ENCODE measurements at regions not wholly inside any gene's neighbourhood (a gene's known extent, or its start where the extent isn't known, plus 50 kb on each side); places are given as distances from the start of the nearest gene placed in this dataset.

DNA sequence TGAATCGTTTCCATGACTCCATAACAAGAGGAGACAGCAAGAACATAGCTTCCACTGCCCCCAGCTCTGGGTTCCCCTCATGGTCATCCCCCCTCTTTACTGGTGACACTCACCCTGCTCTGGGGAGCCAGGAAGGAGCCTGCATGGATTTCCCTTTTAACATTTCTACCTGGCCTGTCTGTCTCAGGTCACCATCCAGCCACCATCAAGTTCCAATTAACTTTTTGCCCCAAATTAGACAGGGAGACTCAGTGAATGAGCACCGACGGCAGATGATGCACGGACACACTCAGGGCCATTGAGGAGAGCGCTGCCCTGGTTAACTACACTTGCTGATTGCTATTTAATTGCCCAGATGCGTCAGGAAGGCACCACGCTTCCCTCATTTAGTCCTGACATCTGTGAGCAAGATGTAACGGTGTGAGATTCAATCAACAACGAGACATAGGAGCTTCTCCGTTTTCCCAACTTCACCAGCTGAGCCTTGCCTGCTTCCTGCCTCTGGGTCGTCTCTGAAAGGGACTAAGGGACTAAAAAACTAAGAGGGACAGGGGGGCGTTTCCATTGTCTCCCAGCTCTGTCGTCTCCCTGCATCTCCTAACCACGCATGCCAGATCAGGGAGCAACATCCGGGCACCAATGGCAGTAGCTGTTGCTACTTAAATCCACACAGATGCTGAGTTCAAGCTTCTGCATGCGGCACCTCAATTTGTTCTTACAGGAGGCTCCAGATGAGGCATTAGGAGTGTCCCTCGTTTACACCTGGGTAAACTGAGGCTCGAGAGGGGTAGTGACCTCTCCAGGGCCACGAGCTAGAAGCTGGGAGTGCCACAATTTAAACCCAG, 426.7 kb downstream of the NPHP4 start:
- no peak for DNase-seq (ENCODE audit: low read depth, low spot score)

DNA sequence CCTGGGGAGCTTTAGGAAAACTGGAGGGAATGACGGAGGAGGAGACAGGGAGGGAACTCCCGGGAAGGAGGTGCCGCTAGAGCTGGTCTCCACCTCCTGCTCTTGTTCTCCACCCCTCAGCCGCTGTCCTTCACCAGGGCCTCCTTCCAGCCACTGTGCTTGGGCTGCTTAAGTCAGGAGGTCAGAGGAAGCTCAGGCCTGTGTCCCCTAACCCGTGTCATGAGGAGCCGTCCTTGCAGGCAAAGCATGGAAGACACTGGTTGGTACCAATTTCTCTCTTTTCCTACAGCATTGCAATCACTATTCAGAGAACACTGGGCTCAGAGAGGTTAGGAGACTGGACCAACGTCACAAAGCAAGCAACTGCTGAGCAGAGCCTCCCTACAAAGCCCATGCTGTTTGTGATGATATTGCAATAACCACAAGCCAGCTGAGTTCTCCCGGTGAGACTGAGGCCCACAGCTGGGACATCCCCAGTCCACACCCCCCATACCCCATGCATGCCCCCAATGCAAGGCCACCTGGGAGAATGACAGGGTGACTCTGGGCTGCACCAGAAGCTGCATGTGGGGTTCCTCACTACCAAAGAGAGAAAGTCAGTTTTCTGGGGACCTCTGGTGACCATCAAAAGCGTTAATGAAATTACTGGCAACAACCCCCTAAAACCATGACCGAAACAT, 427.5 kb downstream of the NPHP4 start:
- DNase-seq (ENCODE audit: low read depth, low spot score) = no peak
- in situ Hi-C loops (cut with HindIII; ENCODE audit: low pct_unique_long_range_greater_than_20kb, low sequenced_read_pairs) = no loop called here

More for the DNA sequence above, 426.7 kb downstream of the NPHP4 start:
- in situ Hi-C loops (cut with HindIII; ENCODE audit: low pct_unique_long_range_greater_than_20kb, low sequenced_read_pairs) = no loop called here

DNA sequence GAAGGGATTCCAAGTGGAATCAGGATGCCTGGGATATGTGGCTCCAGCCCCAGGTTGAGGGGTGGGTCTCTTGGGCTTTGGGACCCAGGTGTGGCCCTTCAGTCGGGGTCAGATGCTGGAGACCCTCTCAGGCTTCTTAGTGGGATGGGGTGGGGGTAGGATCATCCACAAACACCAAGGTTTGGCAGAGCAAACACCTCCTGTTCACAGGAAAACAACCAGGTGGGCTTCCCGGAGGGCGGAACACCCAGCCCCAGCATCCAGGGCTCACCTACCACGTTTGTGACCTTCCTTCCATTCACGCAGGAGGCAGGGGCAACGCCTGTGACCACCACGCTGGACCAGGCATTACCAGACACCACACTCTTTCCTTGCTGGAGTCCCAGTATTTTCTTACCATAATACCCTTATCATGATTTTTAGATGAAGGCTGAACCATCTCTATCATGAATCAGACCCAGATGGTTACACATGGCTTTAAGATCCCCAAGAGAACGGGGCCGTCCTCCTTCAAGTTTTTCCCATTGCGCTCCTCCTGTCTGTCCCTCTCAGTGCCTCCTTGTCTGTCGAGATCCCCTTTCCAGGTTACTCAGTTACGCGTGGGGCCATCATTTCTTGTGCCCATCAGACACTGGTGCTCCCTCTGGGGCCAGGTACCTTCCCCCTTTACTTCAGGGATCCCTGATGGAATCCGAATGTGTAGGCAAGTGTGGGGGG, 428.2 kb downstream of the NPHP4 start:
- in situ Hi-C loops (cut with HindIII; ENCODE audit: low pct_unique_long_range_greater_than_20kb, low sequenced_read_pairs) = no loop called here

DNA sequence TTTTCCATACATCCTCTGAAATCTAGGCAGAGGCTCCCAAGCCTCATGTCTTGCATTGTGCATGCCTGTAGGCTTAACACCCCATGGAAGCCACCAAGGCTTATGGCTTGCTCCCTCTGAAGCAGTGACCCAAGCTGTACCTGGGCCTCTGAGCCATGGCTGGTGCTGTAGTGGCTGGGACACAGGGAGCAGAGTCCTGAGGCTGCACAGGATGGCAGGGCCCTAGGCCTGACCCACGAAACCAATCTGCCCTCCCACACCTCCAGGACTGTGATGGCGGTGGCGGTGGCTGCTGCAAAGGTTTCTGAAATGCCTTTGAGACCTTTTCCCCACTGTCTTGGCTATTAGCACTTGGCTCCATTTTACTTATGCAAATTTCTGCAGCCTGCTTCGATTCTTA, 429.5 kb downstream of the NPHP4 start:
- DNase-seq (ENCODE audit: low read depth, low spot score) = no peak
- in situ Hi-C loops (cut with HindIII; ENCODE audit: low pct_unique_long_range_greater_than_20kb, low sequenced_read_pairs) = no loop called here

More for the DNA sequence above, 428.2 kb downstream of the NPHP4 start:
- no peak for DNase-seq (ENCODE audit: low read depth, low spot score)

DNA sequence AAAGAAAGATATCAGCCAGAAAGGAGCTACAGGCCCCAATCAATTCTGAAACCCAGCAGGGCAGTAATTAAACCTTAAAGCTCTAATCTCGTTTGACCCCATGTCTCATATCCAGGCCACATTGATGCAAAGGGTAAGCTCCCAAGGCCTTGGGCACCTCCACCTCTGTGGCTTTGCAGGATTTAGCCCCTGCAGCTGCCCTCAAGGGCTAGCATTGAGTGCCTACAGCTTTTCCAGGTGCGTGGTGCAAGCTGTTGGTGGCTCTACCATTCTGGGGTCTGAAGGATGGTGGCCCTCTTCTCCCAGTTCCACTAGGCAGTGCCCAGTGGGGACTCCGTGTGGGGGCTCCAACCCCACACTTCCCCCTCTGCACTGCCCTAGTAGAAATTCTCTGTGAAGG, 429.9 kb downstream of the NPHP4 start:
- in situ Hi-C loops (cut with HindIII; ENCODE audit: low pct_unique_long_range_greater_than_20kb, low sequenced_read_pairs) = no loop called here
- no peak for DNase-seq (ENCODE audit: low read depth, low spot score)

DNA sequence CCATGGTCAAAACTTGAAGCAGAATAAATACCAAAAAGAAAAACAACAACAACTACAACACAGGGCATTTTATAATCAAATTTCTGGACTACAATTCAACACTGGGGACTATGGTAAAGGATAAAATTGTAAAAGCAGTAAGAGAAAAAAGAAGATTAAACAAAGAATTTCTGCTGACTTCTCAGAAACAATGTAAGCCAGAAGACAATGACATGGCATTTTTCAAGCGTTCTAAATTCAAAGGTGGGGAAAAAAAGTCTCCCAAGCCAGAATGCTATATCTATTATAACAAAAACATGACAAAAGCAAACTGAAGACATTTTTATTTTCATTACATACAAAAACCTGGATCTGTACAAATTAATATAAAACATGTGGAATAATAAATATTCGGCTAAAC, 433.1 kb downstream of the NPHP4 start:
- in situ Hi-C loops (cut with HindIII; ENCODE audit: low pct_unique_long_range_greater_than_20kb, low sequenced_read_pairs) = no loop called here
- no peak for DNase-seq (ENCODE audit: low read depth, low spot score)

DNA sequence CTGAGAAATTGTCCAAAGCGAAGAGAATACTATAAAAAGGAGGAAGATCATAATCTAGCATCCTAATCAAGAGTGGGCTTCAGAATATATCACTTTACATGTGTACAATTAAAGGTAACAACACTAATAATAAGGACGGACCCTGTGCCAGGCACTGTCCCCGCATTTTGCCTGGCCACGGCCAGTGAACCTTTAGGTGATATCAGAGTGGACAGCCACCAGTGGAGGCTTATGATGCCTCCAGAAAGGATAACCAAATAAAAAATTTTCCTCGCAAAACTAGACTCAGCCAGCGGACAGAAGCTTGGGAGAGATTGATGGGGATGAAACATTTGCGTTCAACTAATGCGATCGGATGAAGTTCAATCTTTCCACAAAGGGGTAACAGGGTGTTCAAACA, 436.4 kb downstream of the NPHP4 start:
- no peak for DNase-seq (ENCODE audit: low read depth, low spot score)

DNA sequence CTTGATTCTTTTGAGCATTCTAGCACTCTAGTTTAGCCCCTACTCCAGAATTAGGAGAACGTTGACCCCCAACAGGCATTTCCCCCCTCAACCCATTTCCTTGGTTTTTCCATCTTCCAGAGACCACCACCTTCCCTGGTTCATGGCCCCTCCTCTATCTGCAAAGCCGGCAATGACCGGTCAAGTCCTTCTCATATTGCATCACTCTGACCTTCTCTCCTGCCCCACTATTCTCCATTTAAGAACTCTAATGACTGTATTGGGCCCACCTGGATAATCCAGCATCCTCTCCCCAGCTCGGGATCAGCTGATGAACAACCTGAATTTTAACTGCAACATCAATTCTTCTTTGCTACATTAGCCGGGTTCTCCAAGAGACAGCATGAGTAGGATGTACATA, 437.4 kb downstream of the NPHP4 start:
- no peak for DNase-seq (ENCODE audit: low read depth, low spot score)
- in situ Hi-C loops (cut with HindIII; ENCODE audit: low pct_unique_long_range_greater_than_20kb, low sequenced_read_pairs) = no loop called here

More for the DNA sequence above, 436.4 kb downstream of the NPHP4 start:
- in situ Hi-C loops (cut with HindIII; ENCODE audit: low pct_unique_long_range_greater_than_20kb, low sequenced_read_pairs) = no loop called here

DNA sequence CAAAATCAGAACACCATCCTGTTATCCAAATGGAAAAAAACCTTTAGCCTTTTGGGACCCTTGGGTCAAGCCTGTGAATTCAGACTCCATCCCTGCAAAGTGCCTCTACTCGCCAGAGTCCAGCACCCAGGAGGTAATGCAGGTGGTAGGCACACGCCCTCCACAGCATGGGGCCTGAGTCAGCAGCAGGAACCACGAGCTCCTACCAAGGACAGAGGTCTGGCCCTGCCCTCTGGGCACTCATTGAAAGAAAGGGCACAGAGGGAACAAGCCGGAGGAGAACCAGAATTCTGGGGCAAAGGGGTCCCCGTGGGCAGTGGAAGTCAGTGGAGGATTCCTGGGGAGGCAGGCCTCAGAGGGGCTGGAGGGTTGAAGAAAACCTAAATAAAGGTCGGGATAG, 438.1 kb downstream of the NPHP4 start:
- no peak for DNase-seq (ENCODE audit: low read depth, low spot score)
- in situ Hi-C loops (cut with HindIII; ENCODE audit: low pct_unique_long_range_greater_than_20kb, low sequenced_read_pairs) = no loop called here

DNA sequence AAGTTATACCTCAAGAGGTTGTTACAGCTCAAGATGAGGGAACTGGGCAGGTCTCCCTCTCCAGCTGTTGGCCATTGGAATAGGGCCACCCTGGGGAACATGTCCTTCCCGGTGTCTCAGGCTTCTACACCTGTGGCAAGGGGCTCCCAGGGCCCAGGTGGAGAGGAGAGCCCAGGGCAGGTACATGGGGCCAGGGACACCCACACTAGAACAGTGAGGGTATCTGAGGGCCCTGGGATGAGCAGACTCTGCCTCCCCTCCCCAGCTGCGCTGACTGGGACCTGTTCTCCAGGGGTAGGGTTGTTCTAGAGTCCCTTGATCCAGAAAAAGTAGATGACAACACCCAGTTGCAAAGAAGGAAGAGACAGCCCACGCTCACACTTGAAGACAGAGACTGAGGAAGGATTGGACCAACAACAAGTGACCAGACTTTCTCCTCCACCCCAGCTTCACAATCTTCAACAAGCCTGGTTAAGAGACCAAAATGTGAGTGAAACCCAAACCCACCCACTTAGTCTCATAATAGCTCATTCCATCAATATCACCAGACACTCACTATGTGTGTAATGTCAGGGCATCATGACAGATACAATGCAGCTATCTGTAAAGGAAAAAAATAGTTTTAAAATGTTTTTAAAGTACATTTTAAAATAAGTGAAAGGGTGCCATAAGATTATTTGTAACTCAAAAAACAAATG, 439.3 kb downstream of the NPHP4 start:
- no peak for DNase-seq (ENCODE audit: low read depth, low spot score)
- in situ Hi-C loops (cut with HindIII; ENCODE audit: low pct_unique_long_range_greater_than_20kb, low sequenced_read_pairs) = no loop called here

DNA sequence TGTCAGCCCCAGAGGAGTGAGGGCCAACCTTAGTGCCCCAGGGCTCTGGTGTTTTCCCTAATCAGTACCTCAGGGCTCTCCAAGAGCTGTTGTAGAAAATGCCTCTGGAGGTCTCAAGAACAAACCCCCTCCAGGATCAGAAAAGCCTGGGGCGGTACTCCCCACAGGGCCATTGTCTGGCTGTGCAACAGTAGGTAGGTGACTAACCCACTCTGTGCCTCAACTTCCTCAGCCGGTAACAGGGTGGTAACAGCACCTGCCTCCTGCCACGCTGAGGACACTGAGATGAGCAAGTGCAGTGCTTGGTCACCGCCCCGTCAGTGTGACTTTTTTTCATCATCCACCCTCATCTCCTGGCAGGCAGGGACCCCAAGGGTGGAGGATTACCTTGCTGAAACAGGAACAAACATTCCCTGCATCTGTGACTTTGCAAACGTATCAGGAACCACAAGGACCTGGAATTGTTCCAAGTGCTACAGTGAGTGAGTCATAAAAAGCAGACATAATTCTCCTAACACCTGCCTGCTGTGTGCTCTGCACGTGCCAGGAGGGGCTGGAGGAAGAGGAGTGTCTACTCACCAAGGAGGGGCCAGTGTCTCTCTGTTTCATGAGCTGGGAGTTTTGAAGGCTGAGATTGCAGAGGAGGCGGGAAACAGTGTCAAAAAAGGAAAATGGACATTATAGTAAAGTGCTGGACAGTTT, 440.8 kb downstream of the NPHP4 start:
- no peak for DNase-seq (ENCODE audit: low read depth, low spot score)
- in situ Hi-C loops (cut with HindIII; ENCODE audit: low pct_unique_long_range_greater_than_20kb, low sequenced_read_pairs) = no loop called here

DNA sequence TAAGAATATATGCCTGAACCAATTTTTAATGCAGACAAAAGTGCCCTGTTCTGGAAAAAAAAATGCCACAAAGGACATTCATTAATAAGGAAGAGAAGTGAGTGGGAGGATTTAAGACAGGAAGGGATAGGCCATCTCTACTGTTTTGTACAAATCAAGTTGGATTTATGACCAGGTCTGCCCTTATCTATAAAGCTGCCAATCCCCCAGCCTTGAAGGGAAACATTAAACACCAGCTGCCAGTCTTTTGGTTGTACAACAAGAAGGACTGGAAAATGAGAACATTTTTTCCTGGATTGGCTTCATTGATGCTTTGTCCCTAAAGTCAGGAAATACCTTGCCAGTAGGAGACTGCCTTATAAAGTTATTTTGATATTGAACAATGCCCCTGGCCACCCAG, 444.0 kb downstream of the NPHP4 start:
- no peak for DNase-seq (ENCODE audit: low read depth, low spot score)
- in situ Hi-C loops (cut with HindIII; ENCODE audit: low pct_unique_long_range_greater_than_20kb, low sequenced_read_pairs) = no loop called here

DNA sequence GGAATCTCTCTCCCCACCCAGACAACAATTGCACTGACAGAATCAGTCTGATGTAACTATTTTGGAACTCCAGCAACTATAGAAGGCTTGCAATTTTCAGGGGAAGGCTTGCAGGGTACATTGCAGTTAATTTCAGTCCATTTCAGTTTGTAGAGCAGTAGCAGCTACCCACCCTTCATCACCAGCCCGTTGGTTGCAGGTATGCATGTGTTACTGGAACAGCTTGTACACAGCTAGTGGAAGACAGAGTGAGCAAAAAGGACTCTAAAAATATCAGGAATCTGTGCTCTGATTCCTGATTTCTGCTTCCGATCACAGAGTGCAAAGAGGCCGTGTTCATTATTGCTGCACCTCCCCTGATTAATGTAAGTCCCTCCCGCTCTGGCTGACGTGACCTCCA, 449.0 kb downstream of the NPHP4 start:
- no peak for DNase-seq (ENCODE audit: low read depth, low spot score)
- in situ Hi-C loops (cut with HindIII; ENCODE audit: low pct_unique_long_range_greater_than_20kb, low sequenced_read_pairs) = no loop called here

DNA sequence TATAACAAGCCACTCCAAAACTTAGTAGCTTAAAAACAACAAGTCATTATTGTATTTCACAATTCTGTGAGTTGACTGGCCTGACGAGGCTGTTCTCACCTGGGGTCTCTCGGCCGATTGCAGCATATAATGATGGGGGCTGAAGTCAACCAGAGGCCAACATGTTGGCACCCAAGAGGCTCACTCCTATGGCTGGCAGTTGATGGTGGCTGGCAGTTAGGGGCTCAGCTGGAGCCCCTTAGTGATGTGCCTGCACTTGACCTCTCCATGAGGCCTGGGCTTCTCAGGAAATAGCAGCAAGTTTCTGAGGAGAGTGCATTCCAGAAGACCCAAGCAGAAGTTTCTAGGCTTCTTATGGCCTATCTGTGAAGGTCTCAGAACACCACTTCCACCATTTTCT, 459.4 kb downstream of the NPHP4 start:
- DNase-seq (ENCODE audit: low read depth, low spot score) = no peak
- in situ Hi-C loops (cut with HindIII; ENCODE audit: low pct_unique_long_range_greater_than_20kb, low sequenced_read_pairs) = no loop called here

DNA sequence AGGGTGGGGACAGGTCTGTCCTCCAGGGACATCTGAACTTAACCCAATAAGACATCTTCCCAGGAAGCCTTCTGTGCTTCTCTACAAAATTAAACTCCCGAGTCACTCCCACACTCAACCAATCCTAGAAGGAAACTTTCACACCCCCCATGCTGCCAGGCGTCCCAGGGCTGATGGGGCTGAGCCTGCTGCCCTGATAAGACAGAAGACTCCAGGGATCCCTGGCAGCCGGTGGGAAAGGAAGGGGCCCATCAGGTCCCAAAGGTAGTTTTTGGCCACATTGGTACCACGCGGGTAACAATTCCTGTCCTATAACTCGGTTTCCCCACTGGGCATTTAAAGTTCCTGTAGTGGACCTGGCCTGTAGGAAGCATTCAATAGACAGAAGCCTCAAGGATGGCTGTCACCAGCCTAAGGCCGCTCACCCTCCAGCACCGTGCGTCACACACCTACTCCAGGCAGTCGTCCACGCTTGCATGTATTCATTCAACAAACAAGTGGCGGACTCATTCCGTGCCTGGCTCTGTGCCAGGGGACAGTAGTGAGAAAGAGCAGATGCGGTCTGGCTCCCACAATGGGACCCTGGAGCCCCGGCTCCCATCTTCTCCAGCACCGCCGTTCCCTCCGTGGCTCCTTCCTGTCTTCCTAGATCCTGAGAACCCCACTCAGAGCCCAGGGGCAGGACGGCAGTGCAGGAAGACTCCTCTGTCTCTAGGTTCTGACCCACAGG, 465.2 kb downstream of the NPHP4 start:
- no peak for DNase-seq (ENCODE audit: low read depth, low spot score)

DNA sequence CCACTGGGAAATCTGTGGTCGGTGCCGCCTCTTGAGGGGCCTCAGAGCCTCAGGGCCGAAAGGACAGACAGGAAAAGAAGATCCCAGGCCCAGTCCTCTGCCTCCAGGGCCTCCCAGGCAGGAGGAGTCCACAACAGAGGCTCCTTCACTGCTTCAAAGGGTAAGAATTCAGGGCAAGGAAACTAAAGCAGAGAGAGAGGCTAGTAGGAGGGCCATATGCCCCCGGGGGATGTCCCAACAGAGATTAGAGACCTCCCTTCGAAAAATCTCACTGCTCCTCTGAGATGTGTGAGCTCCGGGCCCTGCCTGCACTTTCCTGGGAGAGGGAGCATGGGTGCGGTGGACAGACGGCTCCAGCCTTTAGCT, 465.9 kb downstream of the NPHP4 start:
- in situ Hi-C loops (cut with HindIII; ENCODE audit: low pct_unique_long_range_greater_than_20kb, low sequenced_read_pairs) = no loop called here
- no peak for DNase-seq (ENCODE audit: low read depth, low spot score)

More for the DNA sequence above, 465.2 kb downstream of the NPHP4 start:
- in situ Hi-C loops (cut with HindIII; ENCODE audit: low pct_unique_long_range_greater_than_20kb, low sequenced_read_pairs) = no loop called here
